OCI-M1 (cell line): ENCODE measurements at regions not wholly inside any gene's neighbourhood (a gene's known extent, or its start where the extent isn't known, plus 50 kb on each side); places are given as distances from the start of the nearest gene placed in this dataset.

ENCODE experiments used
- DNase-seq: peaks from one replicate; lab custom pipeline; 2025; lab: John Stamatoyannopoulos, UW

DNA sequence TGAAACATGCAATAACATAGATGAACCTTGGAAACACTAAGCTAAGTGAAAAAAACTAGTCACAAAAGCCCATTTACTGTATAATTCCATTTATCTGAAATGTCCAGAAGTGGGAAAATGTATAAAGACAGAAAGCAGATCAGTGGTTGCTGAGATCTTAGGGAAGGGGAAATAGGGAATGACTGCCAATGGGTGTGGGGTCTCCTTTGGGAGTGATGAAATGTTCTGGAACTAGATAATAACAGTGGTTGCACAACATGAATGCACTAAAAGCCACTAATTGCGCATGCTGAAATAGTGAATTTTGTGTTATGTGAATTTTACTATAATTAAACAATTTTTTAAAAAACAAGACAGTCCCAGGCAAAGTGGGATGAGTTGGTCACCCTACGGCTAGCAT is 472.8 kb downstream of the CCDC171 start:
- DNase-seq = no peak

DNA sequence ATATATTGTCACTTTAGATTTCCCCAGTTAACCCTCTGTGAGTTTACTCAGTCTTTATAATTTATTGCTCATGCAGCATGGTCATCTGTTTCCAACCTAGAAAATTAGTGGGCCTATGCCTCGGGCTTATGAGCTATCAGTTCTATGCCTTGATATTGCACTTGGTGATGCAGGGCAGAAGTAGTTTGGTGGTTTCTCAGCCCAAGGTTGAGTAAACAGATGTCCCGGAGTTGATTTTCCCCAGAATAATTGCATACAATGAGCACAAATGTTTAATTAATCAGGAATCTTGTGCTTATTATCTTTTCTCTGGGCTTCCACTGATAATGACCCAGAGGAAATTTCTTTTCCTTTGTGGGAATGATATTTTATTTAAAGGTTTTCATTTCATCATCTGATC is 474.0 kb downstream of the CCDC171 start:
- no peak for DNase-seq

DNA sequence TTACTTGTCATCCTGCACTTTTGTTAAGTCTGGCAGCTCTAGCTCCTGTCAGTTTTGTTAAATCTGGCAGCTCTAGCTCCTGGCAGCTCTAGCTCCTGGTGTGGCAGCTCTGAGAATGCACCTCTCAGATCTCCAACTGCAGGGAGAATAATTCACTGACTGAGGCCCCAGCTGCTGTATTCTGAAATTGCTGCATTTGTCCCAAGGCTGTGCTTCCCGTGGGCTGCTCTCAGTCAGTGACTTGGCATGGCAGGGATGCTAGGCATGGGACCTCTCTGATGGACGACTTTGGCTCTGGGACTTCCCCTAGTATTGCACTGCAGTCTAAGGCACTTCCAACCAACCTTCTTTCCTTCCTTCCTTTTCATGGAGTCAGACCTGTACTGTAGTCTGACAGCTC is 475.7 kb downstream of the CCDC171 start:
- DNase-seq = no peak

DNA sequence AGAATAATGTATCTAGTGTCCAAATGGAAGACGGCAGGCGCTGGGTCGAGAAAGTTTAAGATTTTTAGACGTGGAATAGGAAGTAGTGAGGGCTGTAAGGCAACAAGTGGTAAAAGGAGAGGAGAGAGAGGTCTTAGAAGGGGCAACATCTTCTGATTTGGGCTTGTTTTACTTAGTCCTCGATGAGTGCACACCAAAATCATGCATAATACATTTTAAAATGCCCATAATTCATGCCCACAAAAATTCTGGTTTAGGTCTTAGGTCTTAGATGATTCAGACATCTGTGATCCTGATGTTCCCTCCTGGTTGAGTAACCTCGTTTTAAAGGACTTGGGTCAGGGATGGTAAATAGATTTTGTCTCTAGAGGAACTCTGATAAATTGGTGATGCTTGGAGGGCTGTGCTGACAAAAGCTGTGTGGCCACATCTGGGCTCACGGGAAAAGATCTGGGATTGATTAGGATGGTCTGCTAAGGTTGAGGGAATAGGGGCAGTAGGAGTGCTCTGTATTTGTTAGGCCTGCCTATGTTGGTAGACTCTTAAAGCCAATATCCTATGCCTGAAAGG is 476.3 kb downstream of the CCDC171 start:
- DNase-seq = no peak

DNA sequence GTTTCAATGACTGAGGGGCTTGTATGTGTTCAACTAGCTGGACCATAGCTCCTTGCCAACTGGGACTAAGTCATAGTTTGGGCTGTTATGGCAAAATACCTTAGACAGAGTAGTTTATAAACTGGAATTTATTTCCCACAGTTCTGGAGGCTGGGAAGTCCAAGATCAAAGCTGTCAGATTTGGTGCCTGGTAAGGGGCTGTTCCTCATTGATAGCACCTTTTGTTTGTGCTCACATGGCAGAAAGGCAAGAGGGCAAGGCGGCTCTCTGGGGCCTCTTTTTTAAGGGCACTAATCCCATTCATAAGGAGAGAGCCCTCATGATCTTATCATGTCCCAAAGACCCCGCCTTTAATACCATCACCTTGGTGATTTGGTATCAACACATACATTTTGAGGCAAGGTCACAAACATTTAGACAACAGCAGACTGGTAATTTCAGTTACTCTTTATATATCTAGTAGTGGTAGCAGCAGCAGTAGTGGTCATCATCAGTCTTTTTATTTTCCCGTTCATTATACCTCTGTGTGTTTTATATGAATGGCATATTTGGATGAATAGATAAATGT is 477.0 kb downstream of the CCDC171 start:
- no peak for DNase-seq

DNA sequence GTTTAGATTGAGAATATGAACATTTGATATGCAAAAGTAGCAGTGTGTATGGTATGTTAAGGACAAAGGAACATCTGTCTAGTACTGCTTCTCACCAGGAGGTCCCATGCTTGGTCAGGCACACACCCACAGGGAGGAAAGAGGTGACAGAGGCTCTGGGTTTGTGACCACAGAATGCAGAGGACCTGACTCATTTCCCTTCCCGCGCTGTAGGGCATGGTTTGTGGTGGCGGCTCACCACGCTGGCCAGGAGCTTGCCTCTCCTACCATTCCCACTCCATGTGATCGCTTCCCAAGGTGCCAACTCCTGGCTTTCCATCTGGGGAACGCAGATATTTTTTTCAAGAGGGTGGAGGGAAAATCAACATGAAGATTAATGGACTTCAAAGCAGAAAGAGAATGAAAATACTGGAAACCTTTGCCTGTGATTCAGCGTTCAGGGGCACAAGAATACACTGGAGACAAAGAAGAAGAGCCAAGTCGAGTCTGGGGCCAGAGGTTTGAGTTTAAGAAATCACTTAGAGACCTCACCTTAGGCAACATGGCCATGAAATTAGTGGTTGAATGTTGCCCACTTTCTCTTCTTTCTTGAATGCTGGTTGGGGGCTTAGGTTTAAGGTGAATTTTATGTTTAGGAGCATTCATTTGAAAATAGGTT is 477.8 kb downstream of the CCDC171 start:
- peak; percentile 5 for DNase-seq

DNA sequence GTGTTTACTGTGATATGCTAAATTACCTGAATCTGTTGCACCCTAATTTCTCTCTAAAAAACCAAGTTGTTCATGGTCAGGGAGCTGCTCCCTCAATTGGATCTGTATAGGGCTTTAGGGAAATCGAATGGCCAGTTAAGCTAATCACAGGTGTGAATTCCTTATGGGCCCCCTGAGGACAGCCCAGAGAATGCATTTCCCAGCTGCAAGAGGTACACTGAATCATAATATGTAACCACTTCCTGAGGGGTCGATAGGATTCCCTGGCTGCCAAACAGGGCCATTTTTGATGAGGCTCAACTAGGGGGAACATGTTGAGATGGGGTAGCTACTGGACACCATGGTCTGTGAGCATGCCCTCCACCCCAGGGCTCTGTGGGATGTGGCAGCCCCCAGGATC is 478.6 kb downstream of the CCDC171 start:
- no peak for DNase-seq

DNA sequence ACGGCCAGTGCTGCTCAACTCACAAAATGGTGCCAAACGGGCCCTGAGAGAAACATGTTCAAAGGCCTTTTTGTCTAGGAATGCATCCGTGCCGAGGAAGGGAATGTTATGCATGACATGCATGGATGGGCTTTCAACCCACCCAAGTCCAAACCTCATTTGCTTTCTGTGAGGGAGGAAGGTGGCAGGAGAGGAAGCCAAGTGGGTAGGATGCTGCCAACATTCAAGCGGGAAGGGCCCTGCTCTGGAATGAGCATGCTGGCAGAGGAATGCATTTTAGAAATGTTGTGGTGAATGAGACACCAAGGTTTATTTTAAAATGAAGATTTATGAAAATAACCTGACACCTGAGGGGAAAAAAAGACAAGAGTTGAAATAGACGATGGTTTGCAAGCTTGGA is 479.1 kb downstream of the CCDC171 start:
- no peak for DNase-seq

DNA sequence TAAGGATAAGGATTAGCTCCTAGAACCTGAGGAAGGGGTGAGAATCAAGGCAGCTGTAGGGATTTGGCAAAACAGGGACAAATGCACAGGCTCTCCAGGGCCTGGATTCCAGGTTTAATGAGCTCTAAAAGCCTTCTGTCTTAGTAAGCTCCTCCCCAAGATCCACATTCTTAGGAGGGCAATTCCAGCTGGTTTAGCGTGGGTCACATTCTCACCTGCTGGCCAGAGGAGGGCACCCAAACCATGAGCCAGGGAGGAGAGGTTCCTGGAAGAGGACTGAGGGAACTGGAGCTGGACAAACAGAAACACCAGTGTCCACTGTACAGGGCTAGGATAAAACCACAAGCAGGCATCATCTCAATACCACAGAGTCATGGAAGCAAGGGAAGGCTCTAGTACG is 480.0 kb downstream of the CCDC171 start:
- no peak for DNase-seq

DNA sequence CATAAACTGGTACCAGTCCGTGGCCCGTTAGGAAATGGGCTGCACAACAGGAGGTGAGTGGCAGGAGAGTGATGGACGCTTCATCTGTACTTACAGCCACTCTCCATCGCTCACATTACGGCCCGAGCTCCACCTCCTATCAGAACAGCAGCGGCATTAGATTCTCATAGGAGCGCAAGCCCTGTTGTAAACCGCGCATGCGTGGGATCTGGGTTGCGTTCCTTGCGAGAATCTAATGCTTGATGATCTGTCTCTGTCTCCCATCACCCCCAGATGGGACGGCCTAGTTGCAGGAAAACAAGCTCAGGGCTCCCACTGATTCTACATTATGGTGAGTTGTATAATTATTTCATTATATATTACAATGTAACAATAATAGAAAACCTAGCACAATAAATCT is 480.4 kb downstream of the CCDC171 start:
- no peak for DNase-seq

DNA sequence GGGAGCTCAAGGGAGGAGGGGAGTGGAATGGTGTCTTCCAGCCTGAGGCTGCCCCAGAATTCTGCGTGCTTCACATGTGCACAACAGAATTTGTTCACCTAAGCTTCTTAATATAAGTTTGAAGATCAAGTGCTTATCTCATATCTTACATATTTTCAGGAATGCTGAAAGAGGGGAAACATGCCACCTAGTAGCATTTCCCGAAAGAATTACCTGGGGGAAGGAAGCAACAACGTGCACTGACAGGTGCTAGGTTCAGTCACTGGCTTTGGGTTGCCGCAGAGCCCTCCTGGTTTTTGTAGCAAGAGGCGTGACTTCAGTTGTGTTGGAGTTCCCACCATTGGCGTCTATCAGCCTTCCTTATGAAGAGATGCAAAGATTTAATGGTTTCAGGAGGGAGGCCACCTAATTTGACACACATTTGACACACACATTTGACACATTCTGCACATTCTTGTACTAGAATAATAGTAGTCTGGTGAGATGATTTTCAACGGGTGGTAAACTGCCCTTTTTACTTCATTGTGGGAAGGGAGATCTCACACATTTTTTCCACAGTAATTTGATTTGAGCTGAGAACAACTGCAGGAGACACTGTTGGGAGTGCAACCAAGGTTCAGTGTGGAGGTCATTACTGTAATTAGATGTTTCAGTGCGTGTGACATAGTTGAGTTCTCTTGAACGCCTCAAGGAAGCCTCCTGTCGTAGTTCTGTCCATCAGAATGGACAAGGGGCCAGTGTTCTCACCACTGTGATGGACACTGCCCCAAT is 481.3 kb downstream of the CCDC171 start:
- no peak for DNase-seq

DNA sequence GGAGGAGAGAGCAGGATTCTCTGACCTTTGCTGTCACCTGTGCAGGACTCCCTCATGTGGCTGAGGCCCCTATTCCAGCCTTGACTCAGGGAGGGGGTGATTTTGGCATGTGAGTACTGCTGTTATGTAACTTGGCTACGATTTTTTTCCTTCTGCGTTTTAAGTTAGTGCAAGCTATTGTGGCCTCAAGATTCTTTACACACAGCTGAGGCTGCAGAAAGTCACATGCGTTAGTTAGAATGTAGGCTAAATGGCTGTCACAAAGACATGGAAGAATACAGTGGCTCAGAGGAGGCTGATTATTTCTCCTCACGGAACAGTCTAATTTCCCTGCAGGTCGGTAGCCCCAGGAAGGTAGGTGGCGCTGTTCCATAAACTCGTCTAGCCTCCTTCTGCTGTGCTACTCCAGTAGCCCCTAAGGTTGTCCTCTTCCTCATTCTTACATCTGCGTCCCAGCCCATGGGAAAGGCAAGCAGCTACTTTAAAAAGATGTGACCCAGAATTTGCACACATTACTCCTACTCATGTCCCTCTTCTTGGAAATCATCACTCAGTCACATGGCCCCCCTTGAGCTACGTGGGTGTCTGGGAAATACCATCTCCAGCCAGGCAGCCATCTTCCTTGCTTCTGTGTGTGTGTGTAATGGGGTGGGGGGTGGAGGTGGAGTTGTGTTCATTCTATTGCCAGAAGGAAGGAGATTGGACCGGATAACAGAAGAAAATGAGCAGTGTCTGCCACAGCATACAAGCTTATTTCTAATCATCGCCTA is 486.6 kb downstream of the CCDC171 start:
- DNase-seq = peak; percentile 52

DNA sequence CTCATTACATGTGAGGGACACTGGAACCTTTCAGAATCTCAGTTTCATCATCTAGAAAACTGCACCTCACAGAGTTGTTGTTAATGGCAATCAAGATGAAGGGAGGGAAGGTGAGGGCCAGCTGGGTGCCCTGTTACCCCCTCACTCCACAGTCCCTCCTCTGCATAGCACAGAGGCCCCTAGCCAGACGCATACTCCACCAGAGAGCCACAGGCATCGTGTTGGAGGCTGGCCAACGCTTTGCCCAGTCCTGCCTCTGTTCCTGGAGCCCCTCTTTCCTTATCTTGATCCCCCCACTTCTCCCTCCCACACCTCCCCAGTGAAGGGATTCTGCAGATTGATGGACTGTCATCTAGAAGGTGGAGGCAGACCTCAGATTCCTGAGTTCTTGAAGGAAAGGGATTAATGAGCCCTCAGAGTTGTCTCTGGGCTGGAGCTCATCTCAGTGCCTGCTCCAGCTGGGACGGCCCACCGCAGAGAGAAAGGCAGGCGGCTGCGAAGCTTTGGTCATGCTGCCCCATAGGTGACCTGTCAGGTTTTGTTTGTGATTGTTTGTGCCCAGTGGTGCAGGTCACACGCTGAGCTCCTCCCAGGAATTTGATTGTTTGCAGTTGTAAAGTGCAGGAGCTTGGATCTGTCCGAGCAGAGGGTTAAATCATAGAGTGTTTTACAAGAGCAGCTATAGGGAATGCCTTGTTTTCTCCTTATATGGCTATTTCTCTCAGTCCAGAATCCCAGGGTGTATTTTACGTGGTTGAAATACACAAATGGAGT is 487.3 kb downstream of the CCDC171 start:
- no peak for DNase-seq

DNA sequence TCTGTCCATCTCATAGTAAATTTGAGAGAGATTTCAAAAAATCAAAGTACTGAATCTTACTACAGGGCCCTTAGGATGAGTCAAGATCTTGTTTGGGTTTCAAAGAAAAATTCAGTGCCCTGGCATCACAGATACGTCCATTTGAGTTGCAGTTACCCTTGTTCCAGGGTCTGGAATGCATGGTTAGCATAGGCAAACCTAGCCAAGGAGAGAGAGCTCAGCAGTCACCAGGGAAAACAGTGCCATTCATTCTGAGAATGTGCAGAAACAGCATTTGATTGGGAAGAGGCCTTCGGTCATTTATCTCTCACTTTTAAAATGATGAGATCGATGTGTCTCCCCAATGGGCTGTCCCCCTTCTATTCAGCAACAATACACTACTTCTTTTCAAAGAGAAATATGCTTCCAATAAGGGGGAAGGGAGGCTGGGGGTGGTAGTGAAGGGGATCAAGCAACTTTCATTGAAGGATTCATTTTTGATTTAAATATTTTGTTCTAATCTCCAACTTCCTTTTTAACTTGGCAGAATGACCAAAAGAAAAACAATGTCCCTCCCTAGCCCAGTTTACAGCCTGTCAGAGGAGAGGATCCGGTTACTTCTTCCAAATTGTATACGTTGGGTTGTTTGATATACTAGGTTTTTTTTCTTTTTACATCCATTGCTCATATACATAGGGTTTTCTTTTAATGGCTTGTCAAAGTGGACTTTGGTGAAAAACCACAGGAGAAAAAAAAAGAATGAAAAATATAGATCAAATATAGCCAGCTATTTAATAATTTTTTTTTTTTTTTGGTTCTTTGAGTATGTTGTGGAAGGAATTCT is 491.1 kb downstream of the CCDC171 start:
- DNase-seq = no peak

DNA sequence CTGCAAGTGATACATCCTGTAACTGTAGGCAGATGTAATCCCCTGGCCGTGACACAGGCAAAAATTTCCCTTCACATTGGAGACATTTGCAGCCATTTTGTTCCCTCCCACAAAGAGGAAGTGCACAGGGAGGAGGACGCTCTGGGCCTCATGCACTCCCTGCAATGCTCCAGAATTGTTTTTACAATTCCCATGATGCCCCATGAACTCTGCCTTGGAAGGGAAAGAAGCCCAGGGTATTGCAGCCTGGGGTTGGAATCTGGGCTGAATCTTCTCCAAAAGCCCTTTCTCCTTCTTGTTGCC is 491.7 kb downstream of the CCDC171 start:
- DNase-seq = peak; percentile 5

DNA sequence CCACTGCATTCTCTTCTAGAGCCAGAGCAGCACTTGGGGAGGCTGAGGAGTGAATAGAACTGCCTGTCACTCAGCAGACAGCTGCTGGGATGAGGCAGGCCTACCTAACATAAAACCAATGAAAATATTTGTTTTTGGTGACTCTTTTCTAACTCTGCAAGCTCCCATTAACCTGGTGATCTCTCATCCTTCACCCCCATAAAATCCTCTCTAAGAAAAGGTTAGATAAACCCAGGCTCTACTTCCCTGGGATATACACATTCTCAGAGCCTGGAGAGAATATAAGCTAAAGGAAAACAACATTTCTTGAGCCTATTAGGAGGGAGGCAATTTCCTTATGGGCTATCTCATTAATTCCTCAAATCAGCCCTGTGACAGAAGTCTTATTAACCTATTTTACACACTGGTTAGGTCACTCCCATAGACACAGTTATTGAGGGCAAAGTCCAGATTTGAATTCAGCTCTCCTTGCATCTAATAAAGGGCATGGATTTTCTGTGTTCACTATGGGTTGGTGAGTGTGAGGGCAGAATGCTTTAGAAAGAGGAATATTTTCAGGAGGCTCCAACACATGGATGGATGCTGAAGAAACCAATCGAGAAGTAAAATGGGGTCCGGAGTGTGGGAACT is 492.9 kb downstream of the CCDC171 start:
- DNase-seq = no peak

DNA sequence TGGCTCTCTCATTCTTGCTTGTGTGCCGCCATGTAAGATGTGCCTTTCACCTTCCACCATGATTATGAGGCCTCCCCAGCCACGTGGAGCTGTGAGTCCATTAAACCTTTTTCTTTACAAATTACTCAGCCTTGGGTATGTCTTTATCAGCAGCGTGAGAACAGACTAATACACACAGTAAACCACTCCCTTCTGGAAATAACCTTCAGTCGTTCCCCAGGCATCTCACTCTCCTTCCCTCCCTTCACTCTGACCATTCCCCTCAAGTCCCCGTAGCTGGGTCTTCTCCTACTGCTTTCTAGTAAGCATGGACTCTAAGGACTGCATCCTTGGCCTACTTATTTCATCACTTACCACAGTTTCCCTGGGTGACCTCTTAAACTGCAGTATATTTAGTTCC is 493.9 kb downstream of the CCDC171 start:
- DNase-seq = no peak

DNA sequence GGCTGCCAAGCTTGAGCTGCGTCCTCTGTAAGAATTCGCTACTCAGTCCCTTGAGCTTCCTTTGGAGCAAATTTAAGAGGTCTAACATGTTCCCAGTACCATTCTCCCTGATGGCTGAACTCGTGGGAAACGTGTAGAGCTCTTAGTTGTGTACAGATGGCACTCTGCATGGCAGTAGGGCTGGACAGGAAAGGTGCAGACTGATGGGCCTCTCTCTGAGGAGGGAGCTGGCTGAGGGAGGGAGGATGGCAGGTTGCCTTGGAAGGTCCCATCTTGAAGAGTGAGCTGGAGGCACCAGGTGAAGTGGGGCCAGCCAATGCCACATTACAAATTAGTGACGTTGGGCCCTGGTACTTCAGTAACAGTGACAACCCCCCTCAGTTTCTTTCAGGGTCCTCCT is 495.3 kb downstream of the CCDC171 start:
- DNase-seq = no peak

DNA sequence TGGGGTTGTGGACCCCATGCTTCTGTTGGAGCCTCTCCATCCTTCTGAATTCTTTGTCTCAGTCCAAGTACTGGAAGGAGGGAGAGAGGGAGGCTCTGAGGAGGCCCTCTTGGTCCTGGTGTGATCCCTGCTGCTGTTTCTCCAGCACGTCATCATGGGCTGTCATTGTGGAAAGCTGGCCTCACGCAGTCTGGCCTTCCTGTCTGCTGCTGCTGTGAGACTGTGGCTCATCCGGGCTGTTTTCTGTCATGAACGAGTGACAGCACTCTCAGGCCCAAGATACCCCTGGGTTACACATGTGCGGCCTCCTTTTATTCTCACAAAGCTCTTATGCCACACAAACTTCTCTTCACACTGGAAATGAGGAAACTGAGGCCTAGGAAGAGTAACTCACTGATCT is 499.3 kb downstream of the CCDC171 start:
- no peak for DNase-seq

DNA sequence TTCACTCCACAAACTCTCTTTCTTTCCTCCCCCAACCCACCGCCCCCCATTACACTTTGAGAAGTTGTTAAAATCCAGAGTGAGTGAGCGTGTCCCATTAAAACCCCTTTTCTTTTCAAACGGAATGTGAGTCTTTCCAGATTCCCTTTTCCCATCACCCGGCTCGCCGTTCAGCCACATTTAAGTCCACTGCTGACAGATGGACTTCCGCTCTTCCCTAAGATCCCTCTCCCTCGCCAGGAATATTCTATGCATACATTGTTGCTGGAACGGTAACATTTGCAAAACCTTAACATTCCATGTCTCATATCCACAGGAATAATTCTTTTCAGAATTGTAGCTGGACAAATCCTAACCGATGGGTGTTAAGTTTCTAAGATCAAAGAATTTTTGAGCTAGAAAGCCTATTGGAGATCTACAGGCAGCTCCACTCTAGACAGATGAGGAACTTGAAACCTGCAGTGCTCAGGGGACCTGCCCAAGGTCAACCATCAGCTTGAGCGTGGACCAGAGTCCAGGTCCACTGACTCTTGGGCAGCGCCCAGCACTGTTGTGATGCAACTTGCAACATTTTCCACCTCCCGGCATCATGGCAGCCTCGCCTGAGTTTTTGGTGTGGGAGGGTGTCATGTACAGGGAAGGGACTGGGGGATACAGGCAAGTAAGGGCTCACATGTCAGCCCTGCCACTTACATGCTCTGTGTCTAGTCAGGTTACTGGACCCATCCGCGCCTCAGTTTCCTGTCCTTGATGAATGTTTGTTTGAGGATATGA is 500.1 kb downstream of the CCDC171 start:
- DNase-seq = no peak
